Choroid plexus epithelial cell (primary cell): ENCODE measurements at regions not wholly inside any gene's neighbourhood (a gene's known extent, or its start where the extent isn't known, plus 50 kb on each side); places are given as distances from the start of the nearest gene placed in this dataset.
"Not testable (repeated sequence)": the region's sequence is repeated elsewhere in the genome, so short reads cannot be mapped to it uniquely, and the experiment has no call there.

ENCODE experiments used
- DNase-seq: peaks from one replicate; pipeline ENCODE4 v3.0.0-alpha.2; 2010; ENCODE audit warnings: low read depth
- H3K4me3 ChIP-seq: 2 replicates; pipeline ENCODE4 v1.5.1; 2011; ENCODE audit warnings: low read depth, mild to moderate bottlenecking, control low read depth, low read length, moderate library complexity
- TF ChIP-seq, protein P1 (sequence below): conservative IDR thresholded peaks from 2 replicates; pipeline ENCODE4 v1.5.1; 2011; ENCODE audit warnings: low read depth, mild to moderate bottlenecking, control low read depth, inconsistent platforms, low read length, moderate library complexity

DNA sequence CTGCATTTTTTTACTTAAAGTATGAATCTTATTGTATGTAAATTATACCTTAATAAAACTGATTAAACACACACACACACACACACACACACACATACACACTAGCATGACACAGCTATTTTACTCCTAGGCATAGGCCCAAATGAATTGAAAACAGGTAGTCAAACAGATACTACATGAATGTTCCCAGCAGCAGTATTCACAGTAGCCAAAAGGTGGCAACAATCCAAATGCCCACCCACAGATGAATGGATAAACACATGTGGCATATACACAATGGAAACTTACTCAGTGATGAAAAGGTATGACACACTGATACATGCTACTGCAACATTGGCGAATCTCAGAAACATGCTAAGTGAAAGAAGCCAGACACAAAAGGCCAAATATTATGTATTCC lies 223.5 kb downstream of the CYB561 start:
- H3K4me3 ChIP-seq, result no peak overlapping the region
- TF ChIP-seq, protein P1, sequence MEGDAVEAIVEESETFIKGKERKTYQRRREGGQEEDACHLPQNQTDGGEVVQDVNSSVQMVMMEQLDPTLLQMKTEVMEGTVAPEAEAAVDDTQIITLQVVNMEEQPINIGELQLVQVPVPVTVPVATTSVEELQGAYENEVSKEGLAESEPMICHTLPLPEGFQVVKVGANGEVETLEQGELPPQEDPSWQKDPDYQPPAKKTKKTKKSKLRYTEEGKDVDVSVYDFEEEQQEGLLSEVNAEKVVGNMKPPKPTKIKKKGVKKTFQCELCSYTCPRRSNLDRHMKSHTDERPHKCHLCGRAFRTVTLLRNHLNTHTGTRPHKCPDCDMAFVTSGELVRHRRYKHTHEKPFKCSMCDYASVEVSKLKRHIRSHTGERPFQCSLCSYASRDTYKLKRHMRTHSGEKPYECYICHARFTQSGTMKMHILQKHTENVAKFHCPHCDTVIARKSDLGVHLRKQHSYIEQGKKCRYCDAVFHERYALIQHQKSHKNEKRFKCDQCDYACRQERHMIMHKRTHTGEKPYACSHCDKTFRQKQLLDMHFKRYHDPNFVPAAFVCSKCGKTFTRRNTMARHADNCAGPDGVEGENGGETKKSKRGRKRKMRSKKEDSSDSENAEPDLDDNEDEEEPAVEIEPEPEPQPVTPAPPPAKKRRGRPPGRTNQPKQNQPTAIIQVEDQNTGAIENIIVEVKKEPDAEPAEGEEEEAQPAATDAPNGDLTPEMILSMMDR, result no peak
- DNase-seq, result peak; percentile 23

DNA sequence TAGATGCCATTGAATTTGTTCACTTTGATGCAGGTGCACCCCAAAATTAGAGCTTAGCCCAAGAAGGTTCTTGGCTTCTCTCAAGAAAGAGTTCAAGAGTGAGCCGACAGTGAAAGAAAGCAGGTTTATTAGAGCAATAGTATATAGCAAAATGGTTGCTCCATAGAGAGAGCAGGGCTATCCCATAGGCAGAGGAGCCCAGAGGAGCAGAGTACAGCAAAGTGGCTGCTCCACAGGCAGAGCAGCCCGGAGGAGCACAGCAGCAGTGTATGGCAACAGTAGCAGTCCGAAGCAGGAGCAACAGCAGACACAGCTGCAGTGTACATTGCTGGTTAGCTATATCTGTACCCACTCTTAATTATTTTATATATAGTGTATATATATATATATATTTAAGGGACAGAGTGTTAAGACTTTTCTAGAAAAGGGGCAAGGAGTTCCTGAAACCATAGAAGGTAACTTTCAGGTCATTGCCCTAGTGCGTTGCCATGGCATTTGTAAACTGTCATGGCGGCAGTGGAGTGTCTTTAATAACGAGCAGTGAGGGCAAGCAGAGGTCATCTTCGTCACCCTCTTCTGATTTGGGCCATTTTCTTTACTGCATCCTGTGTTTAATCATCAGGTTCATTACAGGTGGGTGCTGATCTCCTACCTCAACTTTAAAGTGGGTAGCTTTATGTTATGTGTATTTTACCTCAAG lies 222.7 kb downstream of the CYB561 start:
- DNase-seq, result no peak
- TF ChIP-seq, protein P1, result no peak
- no peak overlapping the region for H3K4me3 ChIP-seq

DNA sequence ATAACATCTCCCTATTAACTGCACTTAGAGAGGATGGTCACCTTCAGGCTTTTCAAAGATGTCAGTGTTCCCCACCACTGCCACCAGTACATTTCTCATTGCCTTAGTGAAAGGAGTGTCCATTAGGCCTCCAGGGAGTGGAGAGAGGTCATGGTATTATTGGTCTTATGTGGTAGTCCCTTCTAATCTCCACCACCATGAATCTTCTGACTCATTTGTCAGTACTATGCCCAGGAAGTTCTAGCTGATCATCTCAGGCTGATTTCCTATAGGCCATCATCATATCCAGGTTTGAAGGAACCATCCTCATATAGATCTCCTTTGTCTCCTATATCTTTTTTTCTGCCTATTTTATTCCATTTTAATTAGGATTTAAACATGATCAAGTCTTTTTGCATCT lies 221.5 kb downstream of the CYB561 start:
- no peak for DNase-seq
- TF ChIP-seq, protein P1, result no peak
- H3K4me3 ChIP-seq, result no peak overlapping the region

DNA sequence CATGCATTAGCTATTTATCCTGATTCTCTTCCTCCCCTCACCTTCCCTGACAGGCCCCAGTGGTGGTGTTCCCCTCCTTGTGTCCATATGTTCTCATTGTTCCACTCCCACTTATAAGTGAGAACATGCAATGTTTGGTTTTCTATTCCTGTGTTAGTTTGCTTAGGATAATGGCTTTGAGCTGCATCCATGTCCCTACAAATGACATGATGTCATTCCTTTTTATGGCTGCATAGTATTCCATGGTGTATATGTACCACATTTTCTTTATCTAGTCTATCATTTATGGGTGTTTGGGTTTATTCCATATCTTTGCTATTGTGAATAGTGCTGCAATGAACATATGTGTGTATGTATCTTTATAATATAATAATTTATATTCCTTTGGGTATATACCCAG lies 219.4 kb downstream of the CYB561 start:
- DNase-seq, H3K4me3 ChIP-seq: not testable (repeated sequence)

DNA sequence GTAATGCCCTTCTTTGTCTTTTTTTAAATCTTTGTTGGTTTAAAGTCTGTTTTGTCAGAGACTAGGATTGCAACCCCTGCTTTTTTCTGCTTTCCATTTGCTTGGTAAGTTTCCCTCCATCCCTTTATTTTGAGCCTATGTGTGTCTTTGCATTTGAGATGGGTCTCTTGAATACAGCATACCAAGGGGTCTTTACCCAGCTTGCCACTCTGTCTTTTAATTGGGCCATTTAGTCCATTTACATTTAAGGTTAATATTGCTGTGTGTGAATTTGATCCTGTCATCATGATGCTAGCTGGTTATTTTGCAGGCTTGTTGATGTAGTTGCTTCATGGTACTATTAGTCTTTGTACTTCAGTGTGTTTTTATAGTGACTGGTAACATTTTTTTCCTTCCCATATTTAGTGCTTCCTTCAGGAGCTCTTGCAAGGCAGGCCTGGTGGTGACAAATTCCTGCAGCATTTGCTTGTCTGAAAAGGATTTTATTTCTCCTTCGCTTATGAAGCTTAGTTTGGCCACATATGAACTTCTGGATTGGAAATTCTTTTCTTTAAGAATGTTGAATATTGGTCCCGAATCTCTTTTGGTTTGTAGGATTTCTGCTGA lies 215.0 kb downstream of the CYB561 start:
- peak; percentile 17 for DNase-seq

DNA sequence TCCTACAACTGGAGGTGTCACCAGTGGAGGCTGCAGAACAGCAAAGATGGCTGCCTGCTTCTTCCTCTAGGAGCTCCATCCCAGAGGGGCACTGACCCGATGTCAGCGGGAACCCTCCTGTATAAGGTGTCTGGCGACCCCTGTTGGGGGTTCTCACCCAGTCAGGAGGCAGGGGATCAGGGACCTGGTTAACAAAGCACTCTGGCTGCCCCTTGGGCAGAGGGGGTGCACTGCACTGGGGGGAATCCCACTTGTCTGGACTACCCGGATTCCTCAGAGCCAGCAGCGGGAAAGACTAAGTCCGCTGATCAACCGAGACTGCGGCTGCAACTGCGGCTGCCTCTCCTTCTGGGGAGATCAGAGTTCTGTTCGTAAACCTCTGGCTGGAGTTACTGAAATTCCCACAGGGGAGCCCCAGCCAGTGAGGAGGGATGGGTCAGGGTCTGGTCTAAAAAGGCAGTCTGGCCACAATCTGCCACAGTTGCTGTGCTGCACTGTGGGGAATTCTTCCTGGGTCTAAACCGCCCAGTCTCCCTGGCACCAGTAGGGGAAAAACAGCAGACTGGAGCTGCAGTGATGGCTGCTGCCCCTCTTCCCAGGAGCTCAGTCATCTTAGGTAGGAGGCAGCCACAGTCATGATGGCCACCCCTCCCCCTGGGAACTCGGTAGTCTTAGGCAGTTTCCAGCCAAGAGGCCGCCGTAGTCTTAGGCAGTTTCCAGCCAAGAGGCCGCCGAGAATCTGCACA lies 213.4 kb downstream of the CYB561 start:
- TF ChIP-seq, protein P1, result no peak
- DNase-seq, result no peak
- H3K4me3 ChIP-seq, result no peak overlapping the region

More for the DNA sequence above, 215.0 kb downstream of the CYB561 start:
- H3K4me3 ChIP-seq, result not testable (repeated sequence)

DNA sequence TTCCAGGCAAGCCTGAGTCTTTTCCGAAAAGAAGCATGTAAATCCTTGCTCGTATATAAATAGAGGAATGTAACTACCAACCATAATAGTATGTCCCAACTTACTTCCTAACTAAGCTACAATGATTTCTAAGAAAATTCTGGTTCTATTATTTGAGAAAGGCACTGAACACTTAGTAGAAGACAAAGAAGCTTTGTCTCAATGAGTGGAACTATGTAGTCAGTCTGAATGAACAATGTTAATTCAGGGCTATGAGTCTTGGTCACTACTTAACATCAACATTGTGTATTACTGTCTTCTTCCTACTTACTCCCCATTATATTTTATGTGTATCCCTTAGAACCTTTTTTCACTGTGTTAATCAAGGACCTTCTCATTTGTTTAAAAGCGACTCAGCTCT lies 206.0 kb downstream of the CYB561 start:
- H3K4me3 ChIP-seq, result no peak overlapping the region
- DNase-seq, result no peak
- TF ChIP-seq, protein P1, result no peak

DNA sequence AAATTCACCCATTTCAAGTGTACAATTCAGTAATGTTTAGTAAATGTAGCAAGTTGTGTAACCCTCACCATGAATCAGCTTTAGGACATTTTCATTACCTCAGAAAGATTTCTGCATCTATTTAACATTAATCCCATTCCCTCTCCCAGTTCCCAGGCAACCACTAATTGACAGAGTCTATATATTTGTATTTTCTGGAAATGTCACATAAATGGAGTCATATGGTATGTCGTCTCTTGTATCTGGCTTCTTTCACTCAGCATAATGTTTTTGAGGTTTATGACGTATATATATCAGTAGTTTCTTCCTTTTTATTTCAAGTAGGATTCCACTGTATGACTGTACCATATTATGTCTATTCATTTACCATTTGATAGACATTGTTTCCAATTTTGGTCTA lies 199.8 kb downstream of the CYB561 start:
- H3K4me3 ChIP-seq, result no peak overlapping the region
- TF ChIP-seq, protein P1, result no peak
- no peak for DNase-seq
